SK-N-MC (cell line): ENCODE measurements at regions not wholly inside any gene's neighbourhood (a gene's known extent, or its start where the extent isn't known, plus 50 kb on each side); places are given as distances from the start of the nearest gene placed in this dataset.

Experiments
- EZH2 ChIP-seq: fragments of 200-600 bp; sonication (generic); IDR thresholded peaks from one replicate; pipeline ENCODE4 v1.6.1; 2017; ENCODE audit warnings: antibody characterized with exemption
- FOXP2 ChIP-seq: optimal IDR thresholded peaks from 2 replicates; pipeline ENCODE3; 2011; ENCODE audit warnings: mild to moderate bottlenecking, moderate library complexity; ENCODE audit not compliant: insufficient read depth; ENCODE audit errors: extremely low read length, control extremely low read depth
- POLR2AphosphoS5 ChIP-seq: IDR thresholded peaks from 2 replicates; pipeline ENCODE4 v1.6.1; 2012; ENCODE audit warnings: mild to moderate bottlenecking, low read depth, low read length, borderline replicate concordance

- TF ChIP-seq POLR2AphosphoS5 (no peak), EZH2 (no peak), FOXP2 (no peak)
Measured at GRCh38 chr5:2487152-2487763, 264.2 kb downstream of the IRX2 start.
